Hepatocyte (in vitro differentiated cells): ENCODE measurements at regions not wholly inside any gene's neighbourhood (a gene's known extent, or its start where the extent isn't known, plus 50 kb on each side); places are given as distances from the start of the nearest gene placed in this dataset.

Experiments used
- DNase-seq: peaks from one replicate; pipeline ENCODE4 v3.0.0-alpha.2; 2016; ENCODE audit warnings: low spot score
- H2AFZ ChIP-seq: fragments of 200-600 bp; sonication (generic); 2 replicates; pipeline ENCODE4 v1.6.0; 2016; ENCODE audit warnings: antibody characterized with exemption, mild to moderate bottlenecking
- H3K27ac ChIP-seq: fragments of 200-600 bp; sonication (generic); 2 replicates; pipeline ENCODE4 v1.5.1; 2016; ENCODE audit warnings: mild to moderate bottlenecking
- H3K27me3 ChIP-seq: fragments of 200-600 bp; sonication (generic); 2 replicates; pipeline ENCODE4 v1.6.1; 2016
- H3K36me3 ChIP-seq: fragments of 200-600 bp; sonication (generic); replicated peaks from 2 replicates; pipeline ENCODE4 v1.5.1; 2016; ENCODE audit warnings: low read depth; ENCODE audit not compliant: insufficient read depth
- H3K4me1 ChIP-seq: fragments of 200-600 bp; sonication (generic); 2 replicates; pipeline ENCODE4 v1.5.1; 2016; ENCODE audit warnings: mild to moderate bottlenecking, moderate library complexity; ENCODE audit not compliant: insufficient read depth
- H3K4me2 ChIP-seq: fragments of 200-600 bp; sonication (generic); 2 replicates; pipeline ENCODE4 v1.6.0; 2016
- H3K4me3 ChIP-seq: fragments of 200-600 bp; sonication (generic); 2 replicates; pipeline ENCODE4 v1.5.1; 2016; ENCODE audit warnings: mild to moderate bottlenecking
- H3K79me2 ChIP-seq: fragments of 200-600 bp; sonication (generic); 2 replicates; pipeline ENCODE4 v1.6.0; 2017; ENCODE audit warnings: mild to moderate bottlenecking
- H3K9me2 ChIP-seq: fragments of 200-600 bp; sonication (generic); replicated peaks from 2 replicates; pipeline ENCODE4 v1.6.0; 2017; ENCODE audit warnings: mild to moderate bottlenecking; ENCODE audit not compliant: insufficient read depth
- H3K9me3 ChIP-seq: fragments of 200-600 bp; sonication (generic); 2 replicates; pipeline ENCODE4 v1.5.1; 2016; ENCODE audit warnings: low read depth, mild to moderate bottlenecking
- H4K20me1 ChIP-seq: fragments of 200-600 bp; sonication (generic); 2 replicates; pipeline ENCODE4 v1.6.0; 2016; ENCODE audit warnings: mild to moderate bottlenecking; ENCODE audit not compliant: insufficient read depth, poor library complexity, severe bottlenecking
- CTCF ChIP-seq: fragments of 200-600 bp; sonication (generic); IDR thresholded peaks from 2 replicates; pipeline ENCODE4 v1.5.1; 2016; ENCODE audit warnings: antibody characterized with exemption, mild to moderate bottlenecking; ENCODE audit not compliant: poor library complexity
- EZH2 ChIP-seq: fragments of 200-600 bp; sonication (generic); IDR thresholded peaks from 2 replicates; pipeline ENCODE4 v1.6.1; 2016; ENCODE audit warnings: antibody characterized with exemption, mild to moderate bottlenecking, borderline replicate concordance
- EZH2phosphoT487 ChIP-seq: fragments of 200-600 bp; sonication (generic); IDR thresholded peaks from one replicate; pipeline ENCODE4 v1.6.1; 2018; ENCODE audit warnings: antibody characterized with exemption, mild to moderate bottlenecking, low read depth, moderate library complexity; ENCODE audit not compliant: unreplicated experiment, severe bottlenecking
- WGBS: methylation state at CpG from one replicate; pipeline ENCODE4 v1.1.6; 2016; ENCODE audit warnings: low lambda C conversion rate; ENCODE audit errors: missing lambda C conversion rate; 5-methylcytosine and 5-hydroxymethylcytosine counted together

DNA sequence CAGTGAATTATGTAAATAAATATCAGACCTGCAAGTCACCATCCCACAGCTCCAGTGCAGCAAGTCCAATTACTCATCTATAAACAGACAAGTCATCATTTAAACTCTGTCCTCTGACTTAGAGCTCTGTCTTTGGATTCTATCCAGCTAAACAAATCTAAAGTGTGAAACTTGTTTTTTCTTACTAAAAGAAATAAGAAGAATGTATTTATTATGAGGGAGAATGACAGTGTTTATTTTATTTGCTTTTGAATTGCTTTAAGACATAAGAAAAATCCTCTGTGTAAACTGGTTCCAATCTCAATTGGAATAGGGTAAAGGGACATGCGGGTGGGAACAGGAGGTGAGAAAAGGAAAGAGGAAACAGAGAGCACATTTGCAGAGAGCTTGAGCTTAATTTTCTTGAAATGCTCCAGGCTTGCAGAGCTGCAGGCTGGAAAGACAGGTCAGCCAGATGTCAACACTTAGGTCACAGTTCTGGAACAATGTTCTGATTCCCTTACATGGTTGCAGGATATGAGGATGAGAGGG lies 355.8 kb downstream of the MEIS1 start:
- WGBS, result 68% methylated on average over 1 of the region's 1 CpG
- no peaks in the 10 kb centered on the region for H3K9me2 ChIP-seq
- H3K27me3 ChIP-seq, result no peaks in the 10 kb centered on the region
- no peaks in the 10 kb centered on the region for H3K4me1 ChIP-seq
- H3K79me2 ChIP-seq, result no peaks in the 10 kb centered on the region
- DNase-seq, result no peak
- H3K4me3 ChIP-seq, result no peak overlapping the region
- no peak for TF ChIP-seq CTCF
- no peak for TF ChIP-seq EZH2
- no peak for TF ChIP-seq EZH2phosphoT487
- H3K4me2 ChIP-seq, result no peak overlapping the region
- no peak overlapping the region for H3K27ac ChIP-seq
- no peak overlapping the region for H2AFZ ChIP-seq
- no peaks in the 10 kb centered on the region for H3K9me3 ChIP-seq
- H4K20me1 ChIP-seq, result no peaks in the 10 kb centered on the region
- no peaks in the 10 kb centered on the region for H3K36me3 ChIP-seq

GRCh38 chr2:66794070-66794469 lies 359.1 kb downstream of the MEIS1 start:
- H3K4me1 ChIP-seq, result no peaks in the 10 kb centered on the region
- 66% methylated on average over 8 of the region's 8 CpGs for WGBS
- no peaks in the 10 kb centered on the region for H3K27me3 ChIP-seq
- no peaks in the 10 kb centered on the region for H3K9me2 ChIP-seq
- H3K27ac ChIP-seq, result no peak overlapping the region
- no peak overlapping the region for H3K4me3 ChIP-seq
- TF ChIP-seq EZH2phosphoT487 (no peak), EZH2 (no peak), CTCF (no peak)
- H3K36me3 ChIP-seq, result no peaks in the 10 kb centered on the region
- no peak overlapping the region for H3K4me2 ChIP-seq
- no peak overlapping the region for H2AFZ ChIP-seq
- H4K20me1 ChIP-seq, result no peaks in the 10 kb centered on the region
- H3K79me2 ChIP-seq, result no peaks in the 10 kb centered on the region
- DNase-seq, result no peak
- H3K9me3 ChIP-seq, result no peaks in the 10 kb centered on the region

DNA sequence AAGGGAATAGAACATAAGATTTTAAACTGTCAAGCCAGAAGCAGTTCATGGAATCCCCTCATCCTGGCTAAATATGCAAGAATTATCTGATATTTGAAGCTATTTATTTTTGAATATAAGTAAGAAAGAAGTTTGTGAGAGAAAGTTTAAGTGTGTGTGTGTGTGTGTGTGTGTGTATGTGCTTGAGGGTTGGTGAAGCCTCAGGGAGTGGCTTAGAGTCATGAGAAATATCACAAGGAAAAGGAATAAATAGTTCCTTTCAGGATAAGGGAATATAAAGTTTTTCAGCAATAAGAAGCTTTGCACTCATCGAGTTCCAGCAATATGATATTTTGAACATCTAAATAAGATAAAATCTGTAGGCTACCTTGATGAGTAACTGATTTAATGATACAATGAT lies 359.6 kb downstream of the MEIS1 start:
- Histone ChIP-seq H3K4me3 (no peak overlapping the region), H3K27me3 (no peaks in the 10 kb centered on the region), H3K9me2 (no peaks in the 10 kb centered on the region), H3K4me2 (no peak overlapping the region), H3K36me3 (no peaks in the 10 kb centered on the region), H3K79me2 (no peaks in the 10 kb centered on the region), H3K9me3 (no peaks in the 10 kb centered on the region), H3K4me1 (no peaks in the 10 kb centered on the region), H2AFZ (no peak overlapping the region), H3K27ac (no peak overlapping the region), H4K20me1 (no peaks in the 10 kb centered on the region)
- TF ChIP-seq CTCF, result no peak
- TF ChIP-seq EZH2, result no peak
- TF ChIP-seq EZH2phosphoT487, result no peak
- 72% methylated on average over 1 of the region's 1 CpG for WGBS
- DNase-seq, result no peak

- WGBS, result 61% methylated on average over 2 of the region's 2 CpGs
- Histone ChIP-seq H3K9me2 (no peaks in the 10 kb centered on the region), H3K27ac (no peak overlapping the region), H2AFZ (no peak overlapping the region), H3K4me1 (no peaks in the 10 kb centered on the region), H3K4me2 (no peak overlapping the region), H3K79me2 (no peaks in the 10 kb centered on the region), H3K27me3 (no peaks in the 10 kb centered on the region), H3K9me3 (no peaks in the 10 kb centered on the region), H3K4me3 (no peak overlapping the region), H3K36me3 (no peaks in the 10 kb centered on the region), H4K20me1 (no peaks in the 10 kb centered on the region)
- no peak for DNase-seq
- TF ChIP-seq EZH2phosphoT487, result no peak
Observed at GRCh38 chr2:66802877-66803276, 368.0 kb downstream of the MEIS1 start.
